HG03175 (cell line): ENCODE measurements at regions not wholly inside any gene's neighbourhood (a gene's known extent, or its start where the extent isn't known, plus 50 kb on each side); places are given as distances from the start of the nearest gene placed in this dataset.
"Not testable (repeated sequence)": the region's sequence is repeated elsewhere in the genome, so short reads cannot be mapped to it uniquely, and the experiment has no call there.

Experiments used
- ATAC-seq: cut with Tn5 transposase; IDR thresholded peaks from one replicate; pipeline ENCODE4 v1.9.1; 2021; ENCODE audit warnings: mild to moderate bottlenecking, moderate library complexity; ENCODE audit not compliant: unreplicated experiment

DNA sequence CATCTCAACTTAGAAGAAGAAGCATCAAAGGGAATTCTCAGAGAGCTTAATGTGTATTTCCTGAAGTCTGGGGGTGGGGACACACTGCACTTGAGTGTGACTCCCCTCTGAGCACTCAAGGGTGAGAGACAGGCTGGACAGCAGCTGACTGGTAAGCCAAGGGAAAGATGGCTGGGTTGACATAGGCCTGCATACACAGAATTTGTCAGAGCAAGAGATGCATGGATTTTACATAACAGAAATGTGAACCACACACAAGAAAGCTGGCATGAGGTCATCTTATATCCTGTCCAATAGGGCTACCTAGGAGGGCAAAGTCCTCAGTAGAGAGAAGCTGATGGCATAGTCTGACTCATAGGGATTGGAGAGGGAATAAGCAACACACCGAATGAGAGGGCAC is 114.3 kb upstream of the EPB41L4A start:
- ATAC-seq, result peak; percentile 37

GRCh38 chr5:112534067-112534583 is 115.0 kb upstream of the EPB41L4A start:
- ATAC-seq, result no peak

DNA sequence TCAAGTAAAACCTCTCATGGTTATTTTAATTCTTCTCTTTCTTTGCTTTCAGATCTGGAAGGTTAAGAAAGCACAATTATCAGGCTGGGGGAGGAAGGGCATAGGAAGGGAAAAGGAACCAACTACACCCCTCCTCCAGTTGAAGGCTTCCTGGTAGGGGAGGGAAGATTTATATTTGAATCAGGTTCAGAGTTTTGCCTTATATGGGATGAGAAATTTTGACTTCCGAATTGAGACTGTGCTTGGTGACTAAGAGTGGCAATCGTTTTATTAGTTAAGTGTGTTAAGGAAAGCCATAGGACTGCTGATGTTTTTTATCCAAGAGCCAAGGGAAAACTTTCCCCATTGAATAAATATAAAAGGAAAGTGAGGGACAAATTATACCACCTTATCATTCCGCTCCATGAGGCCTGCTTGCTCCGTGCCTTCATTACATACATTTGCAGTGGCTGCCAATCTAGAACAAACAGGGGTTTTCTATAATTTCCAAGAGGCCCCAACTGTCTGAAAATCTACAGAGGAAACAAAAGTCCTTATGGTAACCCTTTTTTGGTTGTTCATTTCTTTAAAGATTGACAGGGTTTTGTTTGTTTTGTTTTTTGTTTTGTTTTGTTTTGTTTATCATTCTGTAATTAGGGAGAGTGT is 115.7 kb upstream of the EPB41L4A start:
- ATAC-seq, result no peak

- ATAC-seq, result no peak
These were observed 116.3 kb upstream of the EPB41L4A start for GRCh38 chr5:112535356-112535755.

DNA sequence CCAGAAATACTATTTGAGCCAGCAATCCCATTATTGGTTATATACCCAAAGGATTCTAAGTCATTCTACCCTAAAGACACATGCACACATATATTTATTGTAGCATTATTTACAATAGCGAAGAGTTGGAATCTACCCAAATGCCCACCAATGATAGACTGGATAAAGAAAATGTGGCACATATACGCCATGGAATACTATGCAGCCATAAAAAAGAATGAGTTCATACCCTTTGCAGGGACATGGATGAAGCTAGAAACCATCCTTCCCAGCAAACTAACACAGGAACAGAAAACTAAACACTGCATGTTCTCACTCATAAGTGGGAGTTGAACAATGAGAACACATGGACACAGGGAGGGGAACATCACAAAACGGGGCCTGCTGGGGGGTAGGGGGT is 125.5 kb upstream of the EPB41L4A start:
- ATAC-seq, result not testable (repeated sequence)

GRCh38 chr5:112546946-112547592 is 128.0 kb upstream of the EPB41L4A start:
- no peak for ATAC-seq

DNA sequence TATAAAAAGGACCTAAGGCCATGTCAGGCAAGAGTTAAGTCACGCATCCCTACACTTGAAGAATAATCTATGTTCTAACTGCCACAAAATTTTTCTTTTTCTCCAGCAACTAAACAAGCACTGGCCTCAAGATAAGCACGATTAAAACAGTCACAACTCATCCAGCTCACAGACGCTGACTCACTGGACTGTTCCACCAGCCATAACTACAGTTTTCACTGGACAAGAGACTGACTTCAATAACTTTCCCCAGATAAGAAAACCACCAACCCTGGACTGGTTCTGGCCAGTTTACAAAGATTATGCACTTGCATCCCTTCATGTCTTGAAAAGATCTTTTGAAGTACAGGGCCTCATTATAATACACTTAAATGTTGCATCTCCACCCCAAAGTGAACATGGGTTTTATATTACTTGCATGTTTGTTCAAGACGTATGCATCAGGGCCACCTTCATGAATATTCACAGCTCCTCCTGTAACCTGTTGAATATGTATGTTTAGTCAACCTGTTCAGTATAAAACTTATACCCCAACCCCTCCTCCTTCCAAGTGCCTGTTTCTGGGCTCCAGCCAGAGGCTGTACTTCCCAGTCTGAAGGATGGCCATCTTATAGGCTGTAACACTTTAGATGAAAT is 129.3 kb upstream of the EPB41L4A start:
- no peak for ATAC-seq

DNA sequence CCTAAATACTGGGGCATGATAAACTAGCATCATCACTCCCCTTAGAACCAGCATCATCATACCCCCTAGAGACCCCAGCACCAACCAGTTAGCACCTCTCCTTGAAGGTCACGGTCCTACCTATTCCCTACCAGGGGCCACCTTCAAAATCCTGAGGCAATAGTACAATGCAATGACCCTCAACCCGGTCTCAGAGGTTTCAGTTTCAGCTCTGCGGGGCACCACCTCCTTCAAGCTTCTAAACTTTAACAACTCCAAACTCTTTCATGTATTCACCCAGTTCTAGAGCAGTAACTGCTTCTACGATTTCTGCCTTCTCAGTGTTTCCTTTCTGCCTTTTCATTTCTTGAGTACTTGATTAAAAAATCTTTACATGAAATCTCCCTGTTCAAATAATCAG is 130.1 kb upstream of the EPB41L4A start:
- ATAC-seq, result peak; percentile 62

- no peak for ATAC-seq
These were observed 130.6 kb upstream of the EPB41L4A start for GRCh38 chr5:112549605-112550166.

- no peak for ATAC-seq
These were observed 132.4 kb upstream of the EPB41L4A start for GRCh38 chr5:112551419-112552032.

DNA sequence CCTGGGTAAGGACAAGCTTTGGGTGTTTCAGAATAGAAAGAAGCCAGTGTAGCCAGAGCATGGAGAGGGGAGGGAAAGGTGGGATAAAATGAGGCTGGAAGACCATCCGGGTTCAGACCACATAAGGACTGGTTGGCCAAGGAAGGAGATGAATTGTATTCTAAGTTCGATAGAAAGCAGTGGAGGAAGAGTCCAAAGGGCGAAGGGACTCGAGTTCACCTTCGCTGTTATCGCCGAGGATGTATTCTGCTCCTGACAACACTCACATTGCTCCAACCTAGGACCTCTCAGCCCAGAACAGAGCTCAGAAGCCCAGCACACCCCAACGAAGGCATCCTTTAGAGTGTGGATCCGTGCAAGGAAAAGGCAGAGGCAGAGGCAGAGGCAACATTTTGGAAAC is 133.1 kb upstream of the EPB41L4A start:
- ATAC-seq, result no peak

GRCh38 chr5:112552791-112553190 is 133.7 kb upstream of the EPB41L4A start:
- ATAC-seq, result no peak

GRCh38 chr5:112554101-112554977 is 135.3 kb upstream of the EPB41L4A start:
- ATAC-seq, result no peak

DNA sequence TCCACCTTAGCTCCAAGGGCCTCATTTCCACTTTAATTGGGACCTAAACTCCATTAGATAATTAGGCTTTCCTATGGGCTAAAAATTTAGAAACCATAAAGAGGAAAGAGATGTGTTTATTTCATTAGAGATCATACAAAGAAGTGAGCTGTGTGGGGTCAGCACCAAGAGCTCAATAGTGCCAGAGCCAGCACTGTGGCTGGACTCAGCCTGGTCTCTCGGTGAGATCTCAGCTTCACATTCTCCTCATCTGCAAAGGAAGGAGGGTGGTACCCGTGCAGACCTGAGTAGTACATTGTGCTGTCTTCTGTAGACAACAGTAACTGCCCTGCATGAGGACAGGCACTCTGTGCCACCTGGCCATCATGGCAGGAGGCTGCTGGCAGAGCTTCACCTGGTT is 136.1 kb upstream of the EPB41L4A start:
- ATAC-seq, result no peak

- no peak for ATAC-seq
These were observed 136.6 kb upstream of the EPB41L4A start for GRCh38 chr5:112555691-112556090.

- not testable (repeated sequence) for ATAC-seq
These were observed 140.4 kb upstream of the EPB41L4A start for GRCh38 chr5:112559501-112559900.

- no peak for ATAC-seq
These were observed 141.3 kb upstream of the EPB41L4A start for GRCh38 chr5:112560371-112560770.

DNA sequence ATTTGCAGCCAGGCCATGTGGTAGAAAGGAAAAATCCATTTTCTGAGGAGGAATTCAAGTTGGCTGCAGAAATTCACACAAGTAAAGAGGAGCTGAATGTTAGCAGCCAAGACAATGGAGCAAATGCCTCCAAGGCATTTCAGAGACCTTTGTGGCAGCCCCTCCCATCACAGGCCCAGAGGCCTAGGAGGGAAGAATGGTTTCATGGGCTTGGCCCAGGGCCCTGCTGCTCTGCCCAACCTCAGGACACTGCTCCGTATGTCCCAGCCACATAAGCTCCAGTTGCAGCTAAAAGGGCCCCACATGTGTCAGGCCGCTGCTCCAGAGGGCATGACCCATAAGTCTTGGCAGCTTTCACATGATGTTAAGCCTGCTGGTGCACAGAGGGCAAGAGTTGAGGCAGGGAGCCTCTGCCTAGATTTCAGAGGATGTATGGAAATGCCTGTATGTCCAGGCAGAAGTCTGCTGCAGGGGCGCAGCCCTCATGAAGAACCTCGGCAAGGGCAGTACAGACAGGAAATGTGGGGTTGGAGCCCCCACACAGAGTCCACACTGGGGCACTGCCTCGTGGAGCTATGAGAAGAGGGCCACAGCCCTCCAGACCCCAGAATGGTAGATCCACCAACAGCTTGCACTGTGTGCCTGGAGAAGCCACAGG is 144.2 kb upstream of the EPB41L4A start:
- ATAC-seq, result no peak

- ATAC-seq, result no peak
These were observed 147.2 kb upstream of the EPB41L4A start for GRCh38 chr5:112566251-112566650.

- no peak for ATAC-seq
These were observed 150.5 kb upstream of the EPB41L4A start for GRCh38 chr5:112569596-112569995.
